Esophagus (tissue), 2 donors: ENCODE measurements at regions not wholly inside any gene's neighbourhood (a gene's known extent, or its start where the extent isn't known, plus 50 kb on each side); places are given as distances from the start of the nearest gene placed in this dataset.

ENCODE experiments used
- H3K27ac ChIP-seq, 2 donors: one replicate each; pipeline ENCODE4 v1.5.1; 2013; ENCODE audit warnings: low read depth in 2 of 2, mild to moderate bottlenecking in 2 of 2, inconsistent platforms in 1 of 2, low read length in 1 of 2, moderate library complexity in 1 of 2
- H3K27me3 ChIP-seq, 2 donors: one replicate each; pipeline ENCODE4 v1.6.1; 2013; ENCODE audit warnings: low read length in 2 of 2, control low read depth in 1 of 2, mild to moderate bottlenecking in 1 of 2; ENCODE audit not compliant: insufficient read depth in 2 of 2, control insufficient read depth in 1 of 2
- H3K36me3 ChIP-seq, 2 donors: one replicate each; pipeline ENCODE4 v1.6.1; 2013; ENCODE audit warnings: low read length in 1 of 2; ENCODE audit not compliant: control insufficient read depth in 2 of 2, insufficient read depth in 2 of 2
- H3K4me1 ChIP-seq, 2 donors: one replicate each; pipeline ENCODE4 v1.6.1; 2013; ENCODE audit warnings: low read length in 1 of 2; ENCODE audit not compliant: control insufficient read depth in 2 of 2, insufficient read depth in 2 of 2
- H3K4me3 ChIP-seq, 2 donors: one replicate each; pipeline ENCODE4 v1.5.1; 2013; ENCODE audit warnings: low read length in 2 of 2, mild to moderate bottlenecking in 2 of 2, low read depth in 1 of 2, moderate library complexity in 1 of 2
- H3K9me3 ChIP-seq, 2 donors: one replicate each; pipeline ENCODE4 v1.6.1; 2013; ENCODE audit warnings: mild to moderate bottlenecking in 2 of 2, low read depth in 1 of 2, low read length in 1 of 2, moderate library complexity in 1 of 2; ENCODE audit not compliant: control insufficient read depth in 2 of 2, insufficient read depth in 1 of 2
- WGBS, 2 donors: extraction: QIAGEN DNeasy Blood & Tissue Kit; methylation state at CpG; one replicate each; pipeline ENCODE4 v1.1.7; 2013; 5-methylcytosine and 5-hydroxymethylcytosine counted together
- donor health status: healthy with polysubstance abuse.
- donor health status: Bipolar disorder and iron deficiency.

DNA sequence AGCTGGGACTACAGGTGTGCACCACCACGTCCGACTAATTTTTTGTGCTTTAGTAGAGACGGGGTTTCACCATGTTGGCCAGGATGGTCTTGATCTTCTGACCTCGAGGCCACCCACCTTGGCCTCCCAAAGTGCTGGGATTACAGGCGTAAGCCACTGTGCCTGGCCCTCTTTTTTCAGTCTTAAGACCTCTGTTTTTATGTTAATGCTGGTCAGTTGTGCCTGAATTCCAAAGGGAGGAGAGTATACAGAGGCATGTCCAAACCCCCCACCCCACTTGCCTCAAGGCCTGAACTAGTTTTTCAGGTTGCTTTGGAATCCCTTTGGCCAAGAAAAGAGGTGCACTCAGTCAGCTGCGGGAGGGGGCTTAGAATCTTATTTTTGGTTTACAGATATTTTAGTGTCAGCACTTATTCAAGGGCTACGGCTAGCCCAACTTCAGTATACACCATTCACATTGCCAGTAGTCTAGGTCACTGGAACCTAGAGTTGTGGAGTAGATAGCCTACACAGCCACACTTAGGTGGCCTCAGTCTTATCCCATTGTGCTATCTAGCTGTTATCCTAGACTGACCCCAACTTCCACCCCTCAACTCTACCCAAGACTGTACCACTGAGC lies 128.0 kb upstream of the TPM1 start:
- no peak overlapping the region for H3K4me3 ChIP-seq
- peaks cover 0 to 3% of the 10 kb centered on the region in 2 donors for H3K4me1 ChIP-seq
- H3K27me3 ChIP-seq = no peaks in the 10 kb centered on the region
- 90% methylated on average over 7 of the region's 7 CpGs for WGBS, 2 donors
- no peaks in the 10 kb centered on the region for H3K36me3 ChIP-seq
- no peaks in the 10 kb centered on the region for H3K9me3 ChIP-seq
- H3K27ac ChIP-seq = no peak overlapping the region

DNA sequence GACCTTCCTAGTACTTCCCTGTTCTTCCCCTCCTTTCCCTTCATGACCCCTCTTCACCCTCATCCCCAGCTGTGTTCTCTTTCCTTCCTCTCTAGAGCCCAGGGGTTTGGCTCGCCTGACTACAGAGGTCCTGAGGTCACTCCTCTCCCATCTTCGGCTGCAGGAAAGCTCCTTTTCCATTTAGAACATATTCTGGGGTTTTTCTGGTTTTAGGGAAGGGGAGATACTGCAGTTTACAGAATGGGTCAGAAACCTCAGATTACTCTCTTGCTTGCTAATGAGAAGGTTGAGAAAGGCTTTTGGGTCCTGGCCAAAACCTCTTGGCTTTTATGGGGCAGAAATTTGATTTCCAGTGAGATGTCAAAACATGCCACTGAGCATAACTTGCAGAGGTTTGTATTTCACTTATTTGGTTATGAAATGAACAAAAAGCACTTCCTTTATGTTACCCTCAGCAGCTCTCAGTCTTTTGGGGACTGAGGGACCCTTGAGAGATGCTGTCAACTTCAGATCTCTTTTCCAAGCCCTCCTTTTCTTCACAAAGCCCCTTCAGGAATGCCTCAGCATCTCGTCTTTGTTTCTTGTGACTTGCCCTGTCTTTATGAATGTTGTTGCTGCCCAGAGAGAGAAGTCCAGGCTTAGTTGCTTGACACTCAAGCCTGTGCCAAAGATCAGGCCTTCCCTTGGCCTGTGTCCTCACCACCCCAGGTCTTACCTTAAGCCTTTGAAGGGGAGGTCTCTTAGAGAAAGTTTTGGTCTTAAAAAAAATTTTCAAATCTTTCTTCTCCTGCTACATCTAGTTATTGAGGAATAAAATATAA lies 121.7 kb upstream of the TPM1 start:
- H3K27ac ChIP-seq = no peak overlapping the region
- no peaks in the 10 kb centered on the region for H3K4me1 ChIP-seq
- H3K36me3 ChIP-seq = no peaks in the 10 kb centered on the region
- H3K27me3 ChIP-seq = no peaks in the 10 kb centered on the region
- no peaks in the 10 kb centered on the region for H3K9me3 ChIP-seq
- H3K4me3 ChIP-seq = no peak overlapping the region
- WGBS, 2 donors = 54 to 56% methylated on average over 3 of the region's 3 CpGs

DNA sequence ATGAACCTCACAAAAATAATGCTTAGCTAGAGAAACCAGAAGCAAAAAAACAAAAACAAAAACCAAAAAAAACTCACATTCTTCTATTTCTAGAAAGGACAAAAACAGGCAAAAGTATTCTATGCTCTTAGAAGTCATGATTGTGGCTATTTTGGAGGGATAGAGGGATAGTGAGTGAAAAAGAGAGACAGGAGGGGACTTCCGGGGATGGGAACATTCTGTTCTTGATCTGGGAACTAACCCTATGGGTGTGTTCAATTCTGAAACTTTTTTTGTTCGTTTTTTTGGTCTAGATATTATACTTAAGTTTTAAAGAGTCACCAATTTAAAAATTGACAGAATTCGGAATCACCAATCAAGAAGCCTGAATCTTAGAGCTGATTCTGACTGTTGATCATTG lies 120.0 kb upstream of the TPM1 start:
- Histone ChIP-seq H3K27me3 (no peaks in the 10 kb centered on the region), H3K9me3 (no peaks in the 10 kb centered on the region), H3K4me3 (no peak overlapping the region), H3K4me1 (no peaks in the 10 kb centered on the region), H3K27ac (no peak overlapping the region), H3K36me3 (no peaks in the 10 kb centered on the region)
- WGBS, 2 donors = 71 to 74% methylated on average over 3 of the region's 3 CpGs

DNA sequence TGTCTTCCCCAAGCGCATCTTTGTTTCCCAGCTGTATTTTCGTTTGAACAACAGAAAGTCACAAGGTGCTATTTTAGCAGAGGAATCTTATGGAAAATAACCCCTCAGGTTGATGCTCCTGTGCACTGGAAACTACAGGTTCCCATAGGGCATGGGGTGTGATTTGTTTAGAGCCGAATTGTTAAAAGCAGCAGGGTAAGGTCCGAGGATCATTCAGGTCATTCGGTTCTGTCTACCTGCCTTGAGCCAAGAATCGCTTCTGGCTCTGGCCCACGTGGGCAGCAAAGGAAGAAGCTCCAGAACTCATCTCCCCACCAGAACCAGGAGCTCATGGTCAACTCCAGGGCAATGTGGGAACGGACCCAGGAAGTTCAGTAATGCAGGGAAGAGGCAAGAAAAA lies 116.7 kb upstream of the TPM1 start:
- H3K4me1 ChIP-seq = no peaks in the 10 kb centered on the region
- no peaks in the 10 kb centered on the region for H3K9me3 ChIP-seq
- WGBS, 2 donors = 92 to 94% methylated on average over 8 of the region's 8 CpGs
- H3K27me3 ChIP-seq = no peaks in the 10 kb centered on the region
- H3K4me3 ChIP-seq = no peak overlapping the region
- no peak overlapping the region for H3K27ac ChIP-seq
- no peaks in the 10 kb centered on the region for H3K36me3 ChIP-seq

DNA sequence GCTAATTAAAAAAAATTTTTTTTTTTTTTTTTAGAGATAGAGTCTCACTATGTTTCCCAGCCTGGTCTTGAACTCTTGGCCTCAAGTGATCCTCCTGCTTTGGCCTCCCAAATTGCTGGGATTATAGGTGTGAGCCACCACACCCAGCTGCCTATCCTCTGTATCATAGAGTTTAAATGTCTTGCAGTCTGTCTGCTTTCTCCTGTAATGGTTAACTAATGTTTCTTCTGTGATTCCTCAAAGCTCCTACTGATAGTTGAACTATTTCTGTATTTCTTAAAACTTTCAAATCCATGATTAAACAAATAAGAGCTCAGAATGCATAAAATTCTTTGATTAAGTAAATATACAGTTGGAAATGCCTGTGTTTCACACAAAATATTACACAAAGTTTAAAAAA lies 115.4 kb upstream of the TPM1 start:
- Histone ChIP-seq H3K27me3 (no peaks in the 10 kb centered on the region), H3K27ac (no peak overlapping the region), H3K4me3 (no peak overlapping the region), H3K36me3 (no peaks in the 10 kb centered on the region), H3K9me3 (no peaks in the 10 kb centered on the region), H3K4me1 (no peaks in the 10 kb centered on the region)

DNA sequence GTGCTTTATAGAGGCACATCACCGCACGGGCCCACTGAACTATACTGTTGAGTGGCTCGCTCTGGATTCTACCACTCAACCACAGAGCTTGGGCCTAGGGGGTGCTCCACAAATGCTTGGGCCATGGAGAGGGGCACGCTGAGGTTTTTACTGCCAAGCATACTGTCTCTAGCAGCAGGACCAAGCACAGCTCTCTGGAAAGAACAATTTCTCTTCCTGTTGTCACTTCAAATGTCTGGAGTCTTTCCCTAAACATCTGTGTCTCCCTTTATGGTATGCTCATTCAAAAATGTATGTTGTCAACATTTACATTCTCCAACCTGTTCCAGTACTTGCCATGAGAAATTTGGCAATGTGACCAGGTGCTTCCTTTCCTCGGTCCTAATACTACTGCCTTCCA lies 114.7 kb upstream of the TPM1 start:
- Histone ChIP-seq H3K4me3 (no peak overlapping the region), H3K27ac (no peak overlapping the region), H3K36me3 (no peaks in the 10 kb centered on the region), H3K27me3 (no peaks in the 10 kb centered on the region), H3K9me3 (no peaks in the 10 kb centered on the region), H3K4me1 (no peaks in the 10 kb centered on the region)
- WGBS, 2 donors = 88 to 89% methylated on average over 5 of the region's 5 CpGs

DNA sequence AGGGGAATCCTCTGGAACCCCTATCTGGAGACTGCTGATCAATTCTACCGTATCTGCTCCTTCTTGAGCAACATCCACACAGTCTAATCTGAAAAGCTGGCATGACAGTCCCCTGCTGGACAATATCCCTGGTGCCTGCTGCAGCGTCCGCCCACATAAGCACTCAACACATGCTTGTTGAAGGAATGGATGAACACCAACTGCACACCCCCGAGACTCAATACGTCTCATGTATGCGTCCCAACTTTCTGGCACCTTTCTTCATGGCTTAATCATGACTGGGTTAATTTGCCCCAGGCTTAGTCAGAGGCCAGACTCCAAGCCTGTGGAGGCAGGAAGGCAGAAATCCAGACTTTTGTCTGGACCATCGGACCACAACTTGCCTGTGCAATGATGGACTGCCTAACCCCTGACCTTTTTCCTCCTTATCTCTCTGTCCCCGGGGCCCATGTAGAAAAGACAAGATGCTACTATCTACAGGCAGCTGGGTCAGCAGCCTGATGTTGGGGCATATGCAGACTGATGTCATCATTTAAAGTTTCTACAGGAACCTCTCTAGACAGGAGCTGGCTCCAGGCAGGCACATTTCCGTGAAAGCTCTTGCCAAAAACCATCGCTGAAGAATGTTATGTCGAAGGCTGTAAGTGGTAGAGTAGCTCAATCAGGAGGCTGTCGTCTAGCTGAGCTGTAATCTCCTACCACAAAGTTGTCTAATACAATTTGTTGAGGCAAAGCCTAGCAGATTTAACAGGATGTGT lies 114.1 kb upstream of the TPM1 start:
- no peaks in the 10 kb centered on the region for H3K4me1 ChIP-seq
- H3K27ac ChIP-seq = no peak overlapping the region
- no peaks in the 10 kb centered on the region for H3K36me3 ChIP-seq
- H3K9me3 ChIP-seq = no peaks in the 10 kb centered on the region
- no peak overlapping the region for H3K4me3 ChIP-seq
- H3K27me3 ChIP-seq = no peaks in the 10 kb centered on the region
- WGBS, 2 donors = 53 to 59% methylated on average over 12 of the region's 12 CpGs

DNA sequence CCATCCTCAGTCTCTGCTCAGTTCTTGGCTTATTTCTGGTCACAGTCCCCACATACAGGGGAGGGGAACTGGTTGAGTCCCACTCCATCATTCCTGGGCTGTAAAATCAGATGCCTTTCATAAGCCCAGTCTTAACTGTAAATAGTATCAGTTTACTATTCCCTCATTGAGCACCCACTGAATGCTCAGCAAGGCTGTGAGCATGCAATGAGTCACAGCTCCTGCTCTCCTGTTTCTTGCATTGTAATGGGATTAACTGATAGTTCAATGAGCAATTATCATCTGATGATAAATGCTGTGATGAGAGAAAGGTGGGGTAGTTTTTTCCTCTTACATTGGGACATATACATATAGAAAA lies 113.6 kb upstream of the TPM1 start:
- no peaks in the 10 kb centered on the region for H3K9me3 ChIP-seq
- no peaks in the 10 kb centered on the region for H3K4me1 ChIP-seq
- H3K27me3 ChIP-seq = no peaks in the 10 kb centered on the region
- no peak overlapping the region for H3K27ac ChIP-seq
- no peaks in the 10 kb centered on the region for H3K36me3 ChIP-seq
- H3K4me3 ChIP-seq = no peak overlapping the region

DNA sequence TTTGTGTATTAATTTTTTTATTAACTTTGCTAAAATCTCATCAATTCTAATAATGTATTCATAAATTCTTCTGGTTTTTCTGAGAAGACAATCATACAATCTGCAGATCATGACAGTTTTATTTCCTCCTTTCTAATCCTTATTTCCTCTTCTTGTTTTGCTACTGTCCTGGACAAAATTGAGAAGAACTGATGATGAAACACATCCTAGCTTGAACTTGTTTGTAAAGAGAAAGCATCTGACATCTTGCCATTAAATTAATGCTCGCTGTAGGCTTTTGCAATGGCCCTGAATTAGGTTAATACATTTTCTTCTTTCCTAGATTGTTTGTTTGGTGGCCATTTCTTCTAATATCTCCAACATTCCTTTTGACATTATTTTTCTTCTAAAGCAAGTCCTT lies 110.9 kb upstream of the TPM1 start:
- WGBS, 2 donors = 78 to 84% methylated on average over 1 of the region's 1 CpG
- no peaks in the 10 kb centered on the region for H3K4me1 ChIP-seq
- H3K36me3 ChIP-seq = no peaks in the 10 kb centered on the region
- no peaks in the 10 kb centered on the region for H3K27me3 ChIP-seq
- H3K9me3 ChIP-seq = no peaks in the 10 kb centered on the region
- no peak overlapping the region for H3K4me3 ChIP-seq
- no peak overlapping the region for H3K27ac ChIP-seq
